ENCODE measurements at regions not wholly inside any gene's neighbourhood (a gene's known extent, or its start where the extent isn't known, plus 50 kb on each side); places are given as distances from the start of the nearest gene placed in this dataset.
A peak's percentile ranks its signal among the peaks of the same experiment; 100 is the strongest.
"Not testable (repeated sequence)": the region's sequence is repeated elsewhere in the genome, so short reads cannot be mapped to it uniquely, and the experiment has no call there.

- Mint-ChIP-seq H3K9me3 (no peaks in the 10 kb centered on the region), H3K4me3 (no peak overlapping the region), H3K27ac (peak overlapping the region in 1 of 6 donors; percentile 12), H3K4me1 (peaks cover 4% of the 10 kb centered on the region in 3 donors), H3K27me3 (peaks cover 3 to 10% (median 4%) of the 10 kb centered on the region in 3 donors), H3K36me3 (no peaks in the 10 kb centered on the region)
- ATAC-seq (ENCODE audit: low read depth in 2 of 2) (no peak), DNase-seq (no peak)
Measured at GRCh38 chr17:14553847-14554246, 253.0 kb downstream of the HS3ST3B1 start.

DNA sequence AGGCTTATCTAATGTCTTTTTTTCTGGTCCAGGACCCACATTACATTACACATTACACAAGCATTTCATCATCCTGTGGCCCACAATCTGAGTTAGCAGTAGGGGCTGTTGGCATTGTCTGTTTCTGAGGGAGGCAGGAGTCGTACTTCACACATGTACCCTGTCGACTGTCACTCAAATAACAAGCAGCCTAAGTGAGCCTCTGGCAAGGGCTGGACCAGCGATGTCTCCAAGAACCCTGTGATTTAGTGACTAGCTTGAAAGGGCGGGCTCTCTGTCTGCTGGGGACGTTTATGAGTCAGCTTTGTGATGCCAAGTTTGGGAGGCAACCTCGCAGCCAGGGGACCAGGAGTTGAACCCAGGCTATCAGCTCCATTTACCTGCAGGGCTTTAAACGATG lies 251.4 kb downstream of the HS3ST3B1 start:
- Mint-ChIP-seq H3K9me3 (no peaks in the 10 kb centered on the region), H3K27me3 (peaks cover 8 to 15% (median 9%) of the 10 kb centered on the region in 3 donors), H3K4me1 (peaks cover 4% of the 10 kb centered on the region in 3 donors), H3K4me3 (no peak overlapping the region), H3K36me3 (no peaks in the 10 kb centered on the region), H3K27ac (no peak overlapping the region)
- DNase-seq (no peak), ATAC-seq (ENCODE audit: low read depth in 2 of 2) (no peak)

GRCh38 chr17:14547556-14547955 lies 246.7 kb downstream of the HS3ST3B1 start:
- peaks cover 0 to 9% (median 4%) of the 10 kb centered on the region in 7 donors for H3K9me3 Mint-ChIP-seq
- H3K4me3 Mint-ChIP-seq, result no peak overlapping the region
- DNase-seq (no peak), ATAC-seq (ENCODE audit: low read depth in 2 of 2) (no peak)
- no peaks in the 10 kb centered on the region for H3K36me3 Mint-ChIP-seq
- H3K27ac Mint-ChIP-seq, result no peak overlapping the region
- H3K27me3 Mint-ChIP-seq, result peaks cover 8 to 30% (median 13%) of the 10 kb centered on the region in 3 donors
- H3K4me1 Mint-ChIP-seq, result peaks cover 4 to 8% (median 6%) of the 10 kb centered on the region in 3 donors

DNA sequence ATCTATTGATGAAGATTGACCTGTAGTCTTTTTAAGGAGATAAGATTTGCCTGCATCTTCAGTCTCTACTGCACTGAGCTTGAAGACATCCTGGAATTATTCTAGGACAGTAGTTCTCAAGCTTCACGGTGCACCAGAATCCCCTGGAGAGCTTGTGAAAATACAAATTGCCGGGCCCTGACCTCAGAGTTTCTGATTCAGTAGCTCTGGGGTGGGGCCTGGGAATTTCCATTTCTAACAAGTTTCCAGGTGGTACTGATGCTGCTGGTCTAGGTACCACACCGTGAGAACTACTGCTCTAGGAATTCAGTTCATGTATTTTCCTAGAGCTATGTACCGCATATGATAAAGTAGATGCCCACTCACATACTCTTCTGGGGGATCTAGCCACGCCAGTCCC lies 246.1 kb downstream of the HS3ST3B1 start:
- Mint-ChIP-seq H3K36me3 (no peaks in the 10 kb centered on the region), H3K4me3 (no peak overlapping the region), H3K27ac (peak overlapping the region in 1 of 6 donors; percentile 18), H3K9me3 (peaks cover 0 to 12% (median 4%) of the 10 kb centered on the region in 7 donors), H3K27me3 (peaks cover 12 to 34% (median 13%) of the 10 kb centered on the region in 3 donors), H3K4me1 (peaks cover 6 to 8% (median 7%) of the 10 kb centered on the region in 3 donors)
- DNase-seq (no peak), ATAC-seq (ENCODE audit: low read depth in 2 of 2) (no peak)

GRCh38 chr17:14545156-14545906 lies 244.4 kb downstream of the HS3ST3B1 start:
- ATAC-seq (ENCODE audit: low read depth in 2 of 2) (no peak), DNase-seq (no peak)
- Mint-ChIP-seq H3K27ac (peak overlapping the region in 1 of 6 donors; percentile 36), H3K36me3 (no peaks in the 10 kb centered on the region), H3K4me3 (no peak overlapping the region), H3K9me3 (peaks cover 0 to 12% (median 4%) of the 10 kb centered on the region in 7 donors), H3K27me3 (peaks cover 13 to 45% (median 16%) of the 10 kb centered on the region in 3 donors), H3K4me1 (peaks cover 2 to 8% (median 4%) of the 10 kb centered on the region in 3 donors)

- H3K4me1 Mint-ChIP-seq, result peaks cover 2 to 8% (median 4%) of the 10 kb centered on the region in 3 donors
- DNase-seq, result no peak
- no peaks in the 10 kb centered on the region for H3K36me3 Mint-ChIP-seq
- peaks cover 3 to 27% (median 6%) of the 10 kb centered on the region in 7 donors for H3K9me3 Mint-ChIP-seq
- H3K27me3 Mint-ChIP-seq, result peaks cover 4 to 38% (median 8%) of the 10 kb centered on the region in 3 donors
- no peak for ATAC-seq (ENCODE audit: low read depth in 2 of 2)
- H3K27ac Mint-ChIP-seq, result no peak overlapping the region
- no peak overlapping the region for H3K4me3 Mint-ChIP-seq
Measured at GRCh38 chr17:14541714-14542113, 240.8 kb downstream of the HS3ST3B1 start.

DNA sequence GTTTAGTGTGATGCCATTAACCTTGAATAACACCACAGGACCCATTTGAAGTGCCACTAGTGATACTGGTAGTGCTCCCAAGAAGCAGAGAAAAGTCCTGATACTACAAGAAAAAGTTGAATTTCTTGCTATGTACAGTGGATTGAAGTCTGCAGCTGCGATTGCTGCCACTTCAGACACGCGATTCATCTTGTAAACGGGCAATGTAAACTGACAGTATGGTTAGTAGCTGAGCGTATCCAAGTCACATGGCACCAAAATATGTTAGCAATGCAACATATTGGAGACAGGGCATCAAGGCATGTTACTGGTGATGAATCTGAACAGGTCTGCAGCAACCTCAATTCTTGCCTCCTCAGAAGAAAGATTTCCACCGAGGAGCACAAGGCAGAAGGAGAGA lies 238.9 kb downstream of the HS3ST3B1 start:
- ATAC-seq (ENCODE audit: low read depth in 2 of 2) (no peak), DNase-seq (no peak)
- Mint-ChIP-seq H3K4me3 (no peak overlapping the region), H3K27me3 (peaks cover 4 to 23% (median 8%) of the 10 kb centered on the region in 3 donors), H3K27ac (no peak overlapping the region), H3K9me3 (peaks cover 3 to 29% (median 6%) of the 10 kb centered on the region in 7 donors), H3K4me1 (peaks cover 0 to 4% (median 0%) of the 10 kb centered on the region in 3 donors), H3K36me3 (peaks cover 0 to 3% of the 10 kb centered on the region in 2 donors)

GRCh38 chr17:14532242-14532641 lies 231.4 kb downstream of the HS3ST3B1 start:
- ATAC-seq (ENCODE audit: low read depth in 2 of 2); H3K27me3 Mint-ChIP-seq; DNase-seq; H3K4me3 Mint-ChIP-seq; H3K27ac Mint-ChIP-seq; H3K4me1 Mint-ChIP-seq: not testable (repeated sequence)
- Mint-ChIP-seq H3K36me3 (peaks cover 3 to 17% of the 10 kb centered on the region in 2 donors), H3K9me3 (peaks cover 11 to 45% (median 36%) of the 10 kb centered on the region in 7 donors)

DNA sequence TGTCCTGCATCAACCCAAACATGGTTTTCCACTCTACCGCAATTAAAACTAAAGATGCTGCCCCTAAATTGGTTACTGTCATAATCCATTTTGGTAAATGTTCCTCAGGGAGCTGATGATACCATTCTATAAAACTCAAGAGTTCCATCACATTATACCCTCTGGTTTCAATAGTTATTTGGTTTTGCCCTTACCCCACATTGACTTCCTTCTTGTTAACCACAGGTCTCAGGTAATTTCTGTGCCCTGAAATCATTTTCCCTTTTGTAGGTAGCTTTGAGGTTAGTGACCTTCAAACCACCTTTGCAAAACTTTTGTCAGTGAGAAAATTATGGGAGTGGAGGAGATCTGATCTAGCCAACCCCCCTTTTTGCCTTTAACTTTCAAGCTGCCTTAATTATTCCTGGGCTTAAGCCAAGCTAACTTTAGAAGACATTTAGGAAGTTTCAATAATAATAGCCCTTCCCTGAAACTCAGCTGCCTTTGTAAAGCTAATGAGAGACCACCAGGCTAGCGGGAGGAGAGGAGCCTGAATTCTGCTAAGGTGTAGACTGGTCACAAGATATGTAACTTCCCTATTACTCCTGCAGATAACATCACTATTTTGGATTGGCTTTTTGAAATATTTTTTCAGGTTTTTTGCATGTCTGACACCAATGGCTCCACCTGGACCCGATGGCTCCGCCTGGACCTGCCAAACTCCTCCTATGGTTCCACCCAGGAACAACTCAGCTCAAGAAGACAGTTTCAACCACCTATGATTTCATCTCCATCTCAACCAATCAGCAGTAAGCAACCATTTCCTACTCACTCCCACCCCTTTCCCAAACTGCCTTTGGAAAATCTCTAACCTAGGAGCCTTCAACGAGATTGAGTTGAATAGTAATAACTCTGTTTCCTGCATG lies 224.9 kb downstream of the HS3ST3B1 start:
- ATAC-seq (ENCODE audit: low read depth in 2 of 2) (no peak), DNase-seq (no peak)
- H3K36me3 Mint-ChIP-seq, result no peaks in the 10 kb centered on the region
- H3K4me3 Mint-ChIP-seq, result peak overlapping the region in 1 of 8 donors; percentile 1
- H3K9me3 Mint-ChIP-seq, result peaks cover 0 to 9% (median 5%) of the 10 kb centered on the region in 7 donors
- H3K27me3 Mint-ChIP-seq, result no peaks in the 10 kb centered on the region
- H3K27ac Mint-ChIP-seq, result peak overlapping the region in 1 of 6 donors; percentile 69
- peaks cover 5 to 13% (median 6%) of the 10 kb centered on the region in 3 donors for H3K4me1 Mint-ChIP-seq

GRCh38 chr17:14522795-14523387 lies 222.0 kb downstream of the HS3ST3B1 start:
- no peak for DNase-seq

DNA sequence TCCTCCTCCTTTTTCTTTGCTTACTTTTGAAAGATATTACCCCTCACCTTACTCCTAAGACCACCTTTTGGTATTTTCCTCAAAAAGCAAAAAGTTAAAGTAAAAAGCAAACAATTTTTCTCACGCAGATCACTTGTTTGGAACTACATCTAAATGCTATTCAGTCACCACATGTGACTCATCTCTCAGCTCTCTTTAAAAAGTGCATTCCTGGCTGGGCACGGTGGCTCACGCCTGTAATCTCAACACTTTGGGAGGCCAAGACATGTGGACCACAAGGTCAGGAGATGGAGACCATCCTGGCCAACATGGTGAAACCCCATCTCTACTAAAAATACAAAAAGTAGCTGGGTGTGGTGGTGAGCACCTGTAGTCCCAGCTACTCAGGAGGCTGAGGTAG lies 218.0 kb downstream of the HS3ST3B1 start:
- peak overlapping the region in 2 of 6 donors; percentile 32 to 73 for H3K27ac Mint-ChIP-seq
- not testable (repeated sequence) for ATAC-seq (ENCODE audit: low read depth in 2 of 2); H3K9me3 Mint-ChIP-seq; H3K36me3 Mint-ChIP-seq; H3K4me1 Mint-ChIP-seq; H3K27me3 Mint-ChIP-seq; DNase-seq; H3K4me3 Mint-ChIP-seq

More at GRCh38 chr17:14522795-14523387, 222.0 kb downstream of the HS3ST3B1 start:
- H3K4me1 Mint-ChIP-seq, result peaks cover 5 to 13% (median 6%) of the 10 kb centered on the region in 3 donors
- H3K9me3 Mint-ChIP-seq, result no peaks in the 10 kb centered on the region
- H3K27ac Mint-ChIP-seq, result peak overlapping the region in 1 of 6 donors; percentile 16
- H3K4me3 Mint-ChIP-seq, result no peak overlapping the region
- H3K27me3 Mint-ChIP-seq, result no peaks in the 10 kb centered on the region
- no peaks in the 10 kb centered on the region for H3K36me3 Mint-ChIP-seq
- ATAC-seq (ENCODE audit: low read depth in 2 of 2), result no peak

- DNase-seq, result no peak
- Mint-ChIP-seq H3K36me3 (no peaks in the 10 kb centered on the region), H3K27ac (no peak overlapping the region), H3K4me3 (no peak overlapping the region), H3K9me3 (peaks cover 0 to under 1% (median 0%) of the 10 kb centered on the region in 7 donors), H3K27me3 (no peaks in the 10 kb centered on the region), H3K4me1 (no peaks in the 10 kb centered on the region)
- ATAC-seq (ENCODE audit: low read depth in 2 of 2), result no peak
Measured at GRCh38 chr17:14514973-14515372, 214.1 kb downstream of the HS3ST3B1 start.

DNA sequence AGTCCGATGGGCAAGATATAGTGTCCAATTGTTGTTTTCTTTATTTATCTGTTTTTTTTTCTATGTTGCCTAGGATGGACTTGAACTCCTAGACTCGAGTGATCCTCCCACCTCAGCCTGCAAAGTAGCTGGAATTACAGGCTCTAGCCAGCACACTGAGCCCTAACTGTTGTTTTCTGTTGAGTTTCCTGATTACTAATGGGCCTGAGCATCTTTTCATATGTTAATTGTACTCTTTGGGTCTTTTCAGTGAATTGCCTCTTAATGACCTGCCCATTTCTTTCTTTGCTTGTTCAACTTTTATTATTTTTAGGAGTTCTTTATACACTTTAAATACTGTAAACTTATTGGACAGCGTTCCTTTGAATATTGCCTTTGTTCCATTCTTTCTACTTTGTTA lies 213.0 kb downstream of the HS3ST3B1 start:
- H3K27me3 Mint-ChIP-seq, result no peaks in the 10 kb centered on the region
- peak overlapping the region in 1 of 6 donors; percentile 43 for H3K27ac Mint-ChIP-seq
- H3K4me3 Mint-ChIP-seq, result no peak overlapping the region
- no peaks in the 10 kb centered on the region for H3K36me3 Mint-ChIP-seq
- ATAC-seq (ENCODE audit: low read depth in 2 of 2), result no peak
- peaks cover 0 to 7% (median 3%) of the 10 kb centered on the region in 7 donors for H3K9me3 Mint-ChIP-seq
- H3K4me1 Mint-ChIP-seq, result no peaks in the 10 kb centered on the region
- DNase-seq, result no peak
